ENCODE measurements at regions not wholly inside any gene's neighbourhood (a gene's known extent, or its start where the extent isn't known, plus 50 kb on each side); places are given as distances from the start of the nearest gene placed in this dataset.

DNA sequence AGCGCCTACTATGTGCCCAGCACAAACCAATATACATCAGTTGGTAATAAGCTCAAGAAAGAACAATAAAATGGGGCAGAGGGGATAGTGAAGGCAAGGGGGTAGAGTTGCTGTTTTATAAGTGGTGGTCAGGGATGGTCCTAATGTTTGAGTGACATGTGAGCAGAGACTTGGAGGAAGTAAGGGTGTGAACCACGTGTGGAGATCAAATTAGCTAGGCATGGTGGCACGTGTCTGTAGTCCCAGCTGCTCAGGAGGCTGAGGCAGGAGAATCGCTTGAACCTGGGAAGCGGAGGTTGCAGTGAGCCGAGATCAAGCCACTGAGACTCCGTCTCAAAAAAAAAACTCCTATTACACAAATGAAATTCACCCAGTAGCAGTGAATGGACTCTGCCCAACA, 56.5 kb downstream of the IRX6 start:
- H2AFZ ChIP-seq (ENCODE audit: control insufficient read depth, low read length) = no peak overlapping the region
- dilution Hi-C loops (cut with MboI; ENCODE audit: extremely low pct_ligation_motif_present, low sequenced_read_pairs) = no loop called here
- H3K9ac ChIP-seq (ENCODE audit: control insufficient read depth, extremely low read depth, insufficient read depth, low read length) = no peak overlapping the region
- H4K20me1 ChIP-seq (ENCODE audit: control insufficient read depth, extremely low read depth, insufficient read depth, low read length) = no peaks in the 10 kb centered on the region
- no peak overlapping the region for H3K27ac ChIP-seq (ENCODE audit: control insufficient read depth, insufficient read depth, low read length)
- FAIRE-seq (no peak), DNase-seq (ENCODE audit: low read depth, low spot score) (no peak)
- peaks cover 7% of the 10 kb centered on the region for H3K27me3 ChIP-seq (ENCODE audit: control insufficient read depth, extremely low read depth, insufficient read depth, low read length)
- no peaks in the 10 kb centered on the region for H3K79me2 ChIP-seq (ENCODE audit: control insufficient read depth, insufficient read depth, low read length)
- H3K9me1 ChIP-seq (ENCODE audit: control insufficient read depth, extremely low read depth, insufficient read depth, low read length) = no peaks in the 10 kb centered on the region
- H3K36me3 ChIP-seq (ENCODE audit: control insufficient read depth in 2 of 2, extremely low read depth in 1 of 2, insufficient read depth in 2 of 2, low read length in 2 of 2) = no peaks in the 10 kb centered on the region
- peaks cover 4% of the 10 kb centered on the region for H3K4me1 ChIP-seq (ENCODE audit: control insufficient read depth, extremely low read depth, insufficient read depth, low read length)
- H3K9me3 ChIP-seq (ENCODE audit: control insufficient read depth, low read depth, low read length) = no peaks in the 10 kb centered on the region
- no peak overlapping the region for H3K4me2 ChIP-seq (ENCODE audit: control insufficient read depth, extremely low read depth, insufficient read depth, low read depth, low read length)
- no peak overlapping the region for H3K4me3 ChIP-seq (ENCODE audit: control insufficient read depth in 2 of 3, extremely low read depth in 1 of 3, insufficient read depth in 2 of 3, low read depth in 1 of 3, low read length in 3 of 3)
- TF ChIP-seq, protein P1, sequence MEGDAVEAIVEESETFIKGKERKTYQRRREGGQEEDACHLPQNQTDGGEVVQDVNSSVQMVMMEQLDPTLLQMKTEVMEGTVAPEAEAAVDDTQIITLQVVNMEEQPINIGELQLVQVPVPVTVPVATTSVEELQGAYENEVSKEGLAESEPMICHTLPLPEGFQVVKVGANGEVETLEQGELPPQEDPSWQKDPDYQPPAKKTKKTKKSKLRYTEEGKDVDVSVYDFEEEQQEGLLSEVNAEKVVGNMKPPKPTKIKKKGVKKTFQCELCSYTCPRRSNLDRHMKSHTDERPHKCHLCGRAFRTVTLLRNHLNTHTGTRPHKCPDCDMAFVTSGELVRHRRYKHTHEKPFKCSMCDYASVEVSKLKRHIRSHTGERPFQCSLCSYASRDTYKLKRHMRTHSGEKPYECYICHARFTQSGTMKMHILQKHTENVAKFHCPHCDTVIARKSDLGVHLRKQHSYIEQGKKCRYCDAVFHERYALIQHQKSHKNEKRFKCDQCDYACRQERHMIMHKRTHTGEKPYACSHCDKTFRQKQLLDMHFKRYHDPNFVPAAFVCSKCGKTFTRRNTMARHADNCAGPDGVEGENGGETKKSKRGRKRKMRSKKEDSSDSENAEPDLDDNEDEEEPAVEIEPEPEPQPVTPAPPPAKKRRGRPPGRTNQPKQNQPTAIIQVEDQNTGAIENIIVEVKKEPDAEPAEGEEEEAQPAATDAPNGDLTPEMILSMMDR (optimal IDR thresholded peaks at IDR 0.05 in 1 of 3, IDR thresholded peaks at IDR 0.05 in 1 of 3, conservative IDR thresholded peaks at IDR 0.05 in 1 of 3; ENCODE audit: extremely low read depth in 1 of 3, insufficient read depth in 2 of 3, low read length in 3 of 3) = no peak
- no peak for TF ChIP-seq EZH2 (IDR thresholded peaks at IDR 0.05; ENCODE audit: low read length)

DNA sequence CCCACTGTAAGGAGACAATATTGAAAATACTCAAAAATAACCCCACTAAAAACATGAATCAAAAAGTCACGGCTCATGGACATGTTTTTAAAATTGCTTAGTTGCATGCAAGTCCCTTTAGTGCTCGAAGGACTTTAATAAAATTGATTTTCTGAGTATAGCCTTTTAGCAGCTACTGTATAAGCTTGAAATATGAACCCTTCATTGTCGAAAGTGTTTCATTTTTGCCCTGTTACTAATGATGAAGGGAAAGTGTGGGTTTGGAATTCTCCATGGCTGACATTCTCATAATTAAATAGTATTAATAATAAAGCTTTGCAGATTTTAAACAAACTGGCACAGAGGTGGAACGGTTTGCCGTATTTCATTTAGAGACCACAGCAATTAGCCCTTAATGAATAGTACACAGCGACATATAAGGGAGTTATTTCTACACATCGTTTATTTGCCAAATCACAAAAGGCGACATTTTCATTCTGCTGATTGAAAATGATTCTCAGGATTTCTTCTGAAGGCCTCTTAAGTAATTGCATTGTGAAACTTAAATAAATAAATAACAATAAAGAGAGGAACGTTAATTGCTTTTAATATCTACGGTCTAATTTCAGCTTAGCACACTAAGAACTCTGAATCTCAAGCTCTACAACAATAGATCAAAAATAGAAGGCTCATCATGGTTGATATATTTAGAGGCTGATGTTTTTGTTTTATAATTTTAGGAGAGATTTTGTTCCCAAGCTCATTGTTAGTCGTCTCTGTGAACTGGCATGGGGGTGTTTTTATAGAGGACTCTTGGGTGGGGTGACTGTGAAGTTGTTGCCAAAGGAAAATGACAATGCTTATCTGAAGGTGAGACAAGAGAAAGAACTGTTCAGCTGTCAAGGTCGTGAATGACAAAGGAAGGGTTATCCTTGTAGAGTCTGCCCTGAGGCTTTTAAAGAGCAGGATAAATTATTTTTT, 60.6 kb downstream of the IRX6 start:
- FAIRE-seq = no peak
- H3K27ac ChIP-seq (ENCODE audit: control insufficient read depth, insufficient read depth, low read length) = no peak overlapping the region
- H3K4me1 ChIP-seq (ENCODE audit: control insufficient read depth, extremely low read depth, insufficient read depth, low read length) = peaks cover 13% of the 10 kb centered on the region
- H3K9me1 ChIP-seq (ENCODE audit: control insufficient read depth, extremely low read depth, insufficient read depth, low read length) = no peaks in the 10 kb centered on the region
- H3K9ac ChIP-seq (ENCODE audit: control insufficient read depth, extremely low read depth, insufficient read depth, low read length) = no peak overlapping the region
- no peak overlapping the region for H3K4me2 ChIP-seq (ENCODE audit: control insufficient read depth, extremely low read depth, insufficient read depth, low read depth, low read length)
- no peak overlapping the region for H2AFZ ChIP-seq (ENCODE audit: control insufficient read depth, low read length)
- peaks cover 6% of the 10 kb centered on the region for H3K27me3 ChIP-seq (ENCODE audit: control insufficient read depth, extremely low read depth, insufficient read depth, low read length)
- no peaks in the 10 kb centered on the region for H3K9me3 ChIP-seq (ENCODE audit: control insufficient read depth, low read depth, low read length)
- H3K36me3 ChIP-seq (ENCODE audit: control insufficient read depth in 2 of 2, extremely low read depth in 1 of 2, insufficient read depth in 2 of 2, low read length in 2 of 2) = no peaks in the 10 kb centered on the region
- dilution Hi-C loops (cut with MboI; ENCODE audit: extremely low pct_ligation_motif_present, low sequenced_read_pairs) = no loop called here
- no peak for DNase-seq (ENCODE audit: low read depth, low spot score)
- no peak overlapping the region for H3K4me3 ChIP-seq (ENCODE audit: control insufficient read depth in 2 of 3, extremely low read depth in 1 of 3, insufficient read depth in 2 of 3, low read depth in 1 of 3, low read length in 3 of 3)
- no peaks in the 10 kb centered on the region for H4K20me1 ChIP-seq (ENCODE audit: control insufficient read depth, extremely low read depth, insufficient read depth, low read length)
- TF ChIP-seq, protein P1 (optimal IDR thresholded peaks at IDR 0.05 in 1 of 3, IDR thresholded peaks at IDR 0.05 in 1 of 3, conservative IDR thresholded peaks at IDR 0.05 in 1 of 3; ENCODE audit: extremely low read depth in 1 of 3, insufficient read depth in 2 of 3, low read length in 3 of 3) = no peak
- no peak for TF ChIP-seq EZH2 (IDR thresholded peaks at IDR 0.05; ENCODE audit: low read length)
- H3K79me2 ChIP-seq (ENCODE audit: control insufficient read depth, insufficient read depth, low read length) = no peaks in the 10 kb centered on the region
